ENCODE measurements at regions not wholly inside any gene's neighbourhood (a gene's known extent, or its start where the extent isn't known, plus 50 kb on each side); places are given as distances from the start of the nearest gene placed in this dataset.
"Not testable (repeated sequence)": the region's sequence is repeated elsewhere in the genome, so short reads cannot be mapped to it uniquely, and the experiment has no call there.

DNA sequence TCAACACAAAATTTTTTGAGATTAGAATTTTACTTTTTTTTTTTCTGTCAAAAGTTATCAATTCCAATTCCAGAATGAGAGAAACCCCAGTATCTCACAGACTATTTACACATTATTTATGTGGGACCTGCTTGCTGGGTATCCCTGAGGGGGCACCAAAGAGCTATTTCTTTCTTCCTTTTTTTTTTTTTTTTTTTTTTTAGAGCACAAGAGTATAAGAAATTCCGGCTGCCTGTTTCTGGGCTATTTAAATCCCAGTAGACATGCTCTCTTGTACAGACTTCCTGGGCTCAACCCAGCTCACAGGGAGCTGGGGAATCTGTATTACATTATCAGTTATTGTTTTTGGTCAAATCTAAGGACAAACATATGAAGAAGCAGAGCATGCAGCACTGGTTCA, 156.9 kb upstream of the NBPF9 start:
- TF ChIP-seq, protein P1, sequence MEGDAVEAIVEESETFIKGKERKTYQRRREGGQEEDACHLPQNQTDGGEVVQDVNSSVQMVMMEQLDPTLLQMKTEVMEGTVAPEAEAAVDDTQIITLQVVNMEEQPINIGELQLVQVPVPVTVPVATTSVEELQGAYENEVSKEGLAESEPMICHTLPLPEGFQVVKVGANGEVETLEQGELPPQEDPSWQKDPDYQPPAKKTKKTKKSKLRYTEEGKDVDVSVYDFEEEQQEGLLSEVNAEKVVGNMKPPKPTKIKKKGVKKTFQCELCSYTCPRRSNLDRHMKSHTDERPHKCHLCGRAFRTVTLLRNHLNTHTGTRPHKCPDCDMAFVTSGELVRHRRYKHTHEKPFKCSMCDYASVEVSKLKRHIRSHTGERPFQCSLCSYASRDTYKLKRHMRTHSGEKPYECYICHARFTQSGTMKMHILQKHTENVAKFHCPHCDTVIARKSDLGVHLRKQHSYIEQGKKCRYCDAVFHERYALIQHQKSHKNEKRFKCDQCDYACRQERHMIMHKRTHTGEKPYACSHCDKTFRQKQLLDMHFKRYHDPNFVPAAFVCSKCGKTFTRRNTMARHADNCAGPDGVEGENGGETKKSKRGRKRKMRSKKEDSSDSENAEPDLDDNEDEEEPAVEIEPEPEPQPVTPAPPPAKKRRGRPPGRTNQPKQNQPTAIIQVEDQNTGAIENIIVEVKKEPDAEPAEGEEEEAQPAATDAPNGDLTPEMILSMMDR (IDR thresholded peaks at IDR 0.05): not testable (repeated sequence)
- not testable (repeated sequence) for TF ChIP-seq POLR2A (IDR thresholded peaks at IDR 0.05)
